ENCODE measurements at regions not wholly inside any gene's neighbourhood (a gene's known extent, or its start where the extent isn't known, plus 50 kb on each side); places are given as distances from the start of the nearest gene placed in this dataset.

DNA sequence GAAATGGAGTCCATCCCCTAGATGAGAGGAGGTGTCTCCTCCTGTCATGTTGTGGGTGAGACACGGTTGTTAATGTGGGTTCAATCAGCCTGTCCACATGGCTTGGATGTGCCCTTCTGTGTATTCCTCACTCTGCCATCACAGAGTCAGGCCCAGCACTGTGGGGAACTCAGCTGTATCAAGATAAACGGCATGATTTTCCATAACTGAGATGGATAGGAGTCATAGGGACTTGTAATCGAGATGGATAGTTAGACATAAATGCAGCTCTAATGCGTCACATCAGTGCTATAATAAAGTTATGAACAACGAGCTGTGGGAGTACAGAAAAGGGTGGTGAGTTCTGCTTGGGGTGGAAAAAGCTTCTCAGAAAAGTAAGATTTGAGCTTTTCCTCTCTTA, 152.9 kb downstream of the RWDD3 start:
- no peak for TF ChIP-seq CTCF (IDR thresholded peaks at IDR 0.05; ENCODE audit: insufficient read depth, low read length, poor library complexity, severe bottlenecking)
- TF ChIP-seq EZH2phosphoT487 (conservative IDR thresholded peaks at IDR 0.05; ENCODE audit: low read length): no peak
